ENCODE measurements at regions not wholly inside any gene's neighbourhood (a gene's known extent, or its start where the extent isn't known, plus 50 kb on each side); places are given as distances from the start of the nearest gene placed in this dataset.

GRCh38 chr6:93779086-93779841, 359.9 kb upstream of the EPHA7 start:
- no peak for DNase-seq (ENCODE audit: low spot score)

- DNase-seq (ENCODE audit: low spot score), result no peak
Measured at GRCh38 chr6:93759190-93759589, 339.8 kb upstream of the EPHA7 start.

- DNase-seq (ENCODE audit: low spot score), result no peak
Measured at GRCh38 chr6:93751969-93752368, 332.6 kb upstream of the EPHA7 start.

GRCh38 chr6:93749930-93750329, 330.6 kb upstream of the EPHA7 start:
- DNase-seq (ENCODE audit: low spot score), result no peak

- DNase-seq (ENCODE audit: low spot score), result no peak
Measured at GRCh38 chr6:93749191-93749590, 329.8 kb upstream of the EPHA7 start.

- DNase-seq (ENCODE audit: low spot score), result no peak
Measured at GRCh38 chr6:93746892-93747291, 327.5 kb upstream of the EPHA7 start.

- no peak for DNase-seq (ENCODE audit: low spot score)
Measured at GRCh38 chr6:93745306-93745705, 325.9 kb upstream of the EPHA7 start.

GRCh38 chr6:93735099-93735498, 315.7 kb upstream of the EPHA7 start:
- no peak for DNase-seq (ENCODE audit: low spot score)

GRCh38 chr6:93731306-93731705, 311.9 kb upstream of the EPHA7 start:
- DNase-seq (ENCODE audit: low spot score), result no peak

- no peak for DNase-seq (ENCODE audit: low spot score)
Measured at GRCh38 chr6:93728150-93728549, 308.8 kb upstream of the EPHA7 start.

- no peak for DNase-seq (ENCODE audit: low spot score)
Measured at GRCh38 chr6:93727447-93727846, 308.1 kb upstream of the EPHA7 start.

- DNase-seq (ENCODE audit: low spot score), result peak; percentile 62
Measured at GRCh38 chr6:93721386-93722048, 302.2 kb upstream of the EPHA7 start.

- DNase-seq (ENCODE audit: low spot score), result no peak
Measured at GRCh38 chr6:93713974-93714373, 294.6 kb upstream of the EPHA7 start.

- no peak for DNase-seq (ENCODE audit: low spot score)
Measured at GRCh38 chr6:93703431-93703830, 284.1 kb upstream of the EPHA7 start.

- no peak for DNase-seq (ENCODE audit: low spot score)
Measured at GRCh38 chr6:93701526-93701925, 282.2 kb upstream of the EPHA7 start.

GRCh38 chr6:93685494-93685893, 266.1 kb upstream of the EPHA7 start:
- no peak for DNase-seq (ENCODE audit: low spot score)

- DNase-seq (ENCODE audit: low spot score), result no peak
Measured at GRCh38 chr6:93684339-93684738, 265.0 kb upstream of the EPHA7 start.

- DNase-seq (ENCODE audit: low spot score), result no peak
Measured at GRCh38 chr6:93679836-93680235, 260.5 kb upstream of the EPHA7 start.

- DNase-seq (ENCODE audit: low spot score), result no peak
Measured at GRCh38 chr6:93678841-93679454, 259.6 kb upstream of the EPHA7 start.

GRCh38 chr6:93677264-93677965, 258.1 kb upstream of the EPHA7 start:
- DNase-seq (ENCODE audit: low spot score), result no peak

- DNase-seq (ENCODE audit: low spot score), result no peak
Measured at GRCh38 chr6:93676581-93676980, 257.2 kb upstream of the EPHA7 start.

GRCh38 chr6:93675856-93676417, 256.6 kb upstream of the EPHA7 start:
- no peak for DNase-seq (ENCODE audit: low spot score)

Measured in iPS-NIHi11 (cell line).